ENCODE measurements at regions not wholly inside any gene's neighbourhood (a gene's known extent, or its start where the extent isn't known, plus 50 kb on each side); places are given as distances from the start of the nearest gene placed in this dataset.
"Not testable (repeated sequence)": the region's sequence is repeated elsewhere in the genome, so short reads cannot be mapped to it uniquely, and the experiment has no call there.

GRCh38 chr13:40053401-40053800 is 397.9 kb downstream of the COG6 start:
- no peak for TF ChIP-seq CTCF (IDR thresholded peaks at IDR 0.05)
- no peak for TF ChIP-seq POLR2A (IDR thresholded peaks at IDR 0.05)
- Histone ChIP-seq H3K36me3 (no peaks in the 10 kb centered on the region), H3K4me1 (no peaks in the 10 kb centered on the region), H3K4me3 (no peak overlapping the region), H3K27ac (no peak overlapping the region), H3K27me3 (no peaks in the 10 kb centered on the region), H3K9me3 (no peaks in the 10 kb centered on the region)
- DNase-seq, result no peak

- H3K27ac ChIP-seq, H3K9me3 ChIP-seq: not testable (repeated sequence)
Measured at GRCh38 chr13:40054422-40054821, 399.0 kb downstream of the COG6 start.

GRCh38 chr13:40056898-40057619 is 401.6 kb downstream of the COG6 start:
- DNase-seq, result no peak
- no peaks in the 10 kb centered on the region for H3K36me3 ChIP-seq
- no peaks in the 10 kb centered on the region for H3K4me1 ChIP-seq
- TF ChIP-seq CTCF (IDR thresholded peaks at IDR 0.05) (no peak), POLR2A (IDR thresholded peaks at IDR 0.05) (no peak)
- no peak overlapping the region for H3K27ac ChIP-seq
- H3K9me3 ChIP-seq, result no peaks in the 10 kb centered on the region
- no peak overlapping the region for H3K4me3 ChIP-seq
- no peaks in the 10 kb centered on the region for H3K27me3 ChIP-seq

More at GRCh38 chr13:40054422-40054821, 399.0 kb downstream of the COG6 start:
- H3K4me3 ChIP-seq, DNase-seq, H3K4me1 ChIP-seq, H3K27me3 ChIP-seq, H3K36me3 ChIP-seq: not testable (repeated sequence)

- TF ChIP-seq POLR2A (IDR thresholded peaks at IDR 0.05) (no peak), CTCF (IDR thresholded peaks at IDR 0.05) (no peak)
- H3K4me1 ChIP-seq, result no peaks in the 10 kb centered on the region
- no peak for DNase-seq
- H3K27me3 ChIP-seq, result no peaks in the 10 kb centered on the region
- H3K36me3 ChIP-seq, result no peaks in the 10 kb centered on the region
- no peak overlapping the region for H3K4me3 ChIP-seq
- H3K9me3 ChIP-seq, result no peaks in the 10 kb centered on the region
- H3K27ac ChIP-seq, result no peak overlapping the region
Measured at GRCh38 chr13:40058757-40059236, 403.3 kb downstream of the COG6 start.

GRCh38 chr13:40059540-40060232 is 404.2 kb downstream of the COG6 start:
- Histone ChIP-seq H3K27ac (no peak overlapping the region), H3K36me3 (no peaks in the 10 kb centered on the region), H3K4me1 (no peaks in the 10 kb centered on the region), H3K9me3 (no peaks in the 10 kb centered on the region), H3K27me3 (no peaks in the 10 kb centered on the region), H3K4me3 (no peak overlapping the region)
- no peak for TF ChIP-seq POLR2A (IDR thresholded peaks at IDR 0.05)
- TF ChIP-seq CTCF (IDR thresholded peaks at IDR 0.05), result no peak
- no peak for DNase-seq

- Histone ChIP-seq H3K27me3 (no peaks in the 10 kb centered on the region), H3K4me1 (no peaks in the 10 kb centered on the region), H3K27ac (no peak overlapping the region), H3K4me3 (no peak overlapping the region), H3K9me3 (no peaks in the 10 kb centered on the region), H3K36me3 (no peaks in the 10 kb centered on the region)
- no peak for DNase-seq
- TF ChIP-seq CTCF (IDR thresholded peaks at IDR 0.05), result no peak
- TF ChIP-seq POLR2A (IDR thresholded peaks at IDR 0.05), result no peak
Measured at GRCh38 chr13:40060296-40061007, 405.0 kb downstream of the COG6 start.

Data from Peyer's patch (tissue), 4 donors.